Effector memory CD8-positive, alpha-beta T cell (primary cell): ENCODE measurements at regions not wholly inside any gene's neighbourhood (a gene's known extent, or its start where the extent isn't known, plus 50 kb on each side); places are given as distances from the start of the nearest gene placed in this dataset.

Source experiments
- ATAC-seq: fragments of 150-1000 bp; cut with Tn5 transposase; replicated peaks from 2 replicates; pipeline ENCODE4 v1.10.0; 2021; ENCODE audit warnings: mild to moderate bottlenecking, moderate library complexity
- DNase-seq, 3 experiments: peaks; one replicate each; pipeline ENCODE4 v3.0.0; 2021
- H3K27ac Mint-ChIP-seq, 2 donors: one replicate each; pipeline ENCODE4 v1.8.0; 2022; ENCODE audit warnings: mild to moderate bottlenecking in 2 of 2, mixed read lengths in 2 of 2, moderate library complexity in 2 of 2
- H3K27me3 Mint-ChIP-seq, 2 donors: one replicate each; pipeline ENCODE4 v1.8.0; 2022; ENCODE audit warnings: mixed read lengths in 2 of 2
- H3K36me3 Mint-ChIP-seq: one replicate; pipeline ENCODE4 v1.8.0; 2022; ENCODE audit warnings: mild to moderate bottlenecking, moderate library complexity, mixed read lengths; ENCODE audit not compliant: insufficient read depth
- H3K4me1 Mint-ChIP-seq, 2 donors: one replicate each; pipeline ENCODE4 v1.8.0; 2022; ENCODE audit warnings: low read depth in 2 of 2, mixed read lengths in 2 of 2
- H3K4me3 Mint-ChIP-seq, 2 donors: one replicate each; pipeline ENCODE4 v1.8.0; 2022; ENCODE audit warnings: mild to moderate bottlenecking in 2 of 2, mixed read lengths in 2 of 2, moderate library complexity in 2 of 2
- H3K9me3 Mint-ChIP-seq, 2 donors: one replicate each; pipeline ENCODE4 v1.8.0; 2022; ENCODE audit warnings: mixed read lengths in 2 of 2

GRCh38 chr6:155678361-155678760 lies 222.7 kb upstream of the NOX3 start:
- DNase-seq, result no peak
- Mint-ChIP-seq H3K36me3 (no peaks in the 10 kb centered on the region), H3K4me3 (no peak overlapping the region), H3K27ac (no peak overlapping the region), H3K9me3 (peaks cover 0 to 3% of the 10 kb centered on the region in 2 donors), H3K4me1 (no peaks in the 10 kb centered on the region), H3K27me3 (no peaks in the 10 kb centered on the region)
- ATAC-seq, result no peak

- no peak for DNase-seq
- Mint-ChIP-seq H3K4me1 (no peaks in the 10 kb centered on the region), H3K27me3 (no peaks in the 10 kb centered on the region), H3K27ac (no peak overlapping the region), H3K9me3 (peaks cover 0 to 3% of the 10 kb centered on the region in 2 donors), H3K36me3 (no peaks in the 10 kb centered on the region), H3K4me3 (no peak overlapping the region)
- no peak for ATAC-seq
Observed at GRCh38 chr6:155676346-155676745, 220.7 kb upstream of the NOX3 start.

DNA sequence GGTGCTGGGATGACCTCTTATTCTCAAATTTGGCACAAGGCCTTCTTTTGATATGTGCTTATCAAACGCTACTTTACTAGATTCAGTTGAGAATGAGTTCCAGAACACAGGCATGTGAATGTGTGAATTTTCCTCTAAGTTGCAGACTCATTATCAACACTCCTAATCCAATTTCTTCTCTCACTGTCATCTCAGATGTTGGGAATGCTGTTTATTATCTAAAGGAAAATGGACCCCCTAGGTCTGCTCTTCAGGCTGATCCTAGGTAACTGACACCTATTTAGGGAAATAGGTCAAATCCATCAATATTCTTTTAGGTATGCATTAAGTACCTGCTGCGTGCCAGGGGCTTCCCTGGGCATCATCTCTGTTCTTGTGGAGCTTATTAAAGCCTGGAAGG lies 215.0 kb upstream of the NOX3 start:
- H3K9me3 Mint-ChIP-seq, result peaks cover 4 to 7% of the 10 kb centered on the region in 2 donors
- ATAC-seq (no peak), DNase-seq (no peak)
- peaks cover 5 to 9% of the 10 kb centered on the region in 2 donors for H3K27me3 Mint-ChIP-seq
- no peak overlapping the region for H3K27ac Mint-ChIP-seq
- no peaks in the 10 kb centered on the region for H3K4me1 Mint-ChIP-seq
- no peak overlapping the region for H3K4me3 Mint-ChIP-seq
- H3K36me3 Mint-ChIP-seq, result no peaks in the 10 kb centered on the region

- no peak for ATAC-seq
- Mint-ChIP-seq H3K36me3 (peaks cover 2% of the 10 kb centered on the region), H3K27me3 (no peaks in the 10 kb centered on the region), H3K9me3 (peaks cover 5 to 7% of the 10 kb centered on the region in 2 donors), H3K4me3 (no peak overlapping the region), H3K27ac (no peak overlapping the region), H3K4me1 (no peaks in the 10 kb centered on the region)
- DNase-seq, result no peak
Observed at GRCh38 chr6:155660251-155660977, 204.8 kb upstream of the NOX3 start.

DNA sequence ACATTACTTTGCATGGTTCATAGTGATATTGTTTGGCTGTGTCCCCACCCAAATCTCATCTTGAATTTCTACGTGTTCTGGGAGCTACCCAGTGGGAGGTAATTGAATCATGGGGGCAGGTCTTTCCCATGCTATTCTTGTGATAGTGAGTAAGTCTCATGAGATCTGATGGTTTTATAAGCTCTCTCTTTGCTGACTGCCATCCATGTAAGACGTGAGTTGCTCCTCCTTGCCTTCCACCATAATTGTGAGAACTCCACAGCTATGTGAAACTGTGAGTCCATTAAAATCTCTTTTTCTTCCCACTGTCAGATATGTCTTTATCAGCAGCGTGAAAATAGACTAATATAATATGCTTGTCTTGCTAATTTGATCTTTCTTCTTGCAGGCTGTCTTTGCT lies 200.4 kb upstream of the NOX3 start:
- H3K4me1 Mint-ChIP-seq, result no peaks in the 10 kb centered on the region
- H3K27me3 Mint-ChIP-seq, result no peaks in the 10 kb centered on the region
- H3K9me3 Mint-ChIP-seq, result peaks cover 5 to 7% of the 10 kb centered on the region in 2 donors
- no peaks in the 10 kb centered on the region for H3K36me3 Mint-ChIP-seq
- ATAC-seq (no peak), DNase-seq (no peak)
- no peak overlapping the region for H3K27ac Mint-ChIP-seq
- no peak overlapping the region for H3K4me3 Mint-ChIP-seq

- no peak for ATAC-seq
- no peak overlapping the region for H3K4me3 Mint-ChIP-seq
- no peaks in the 10 kb centered on the region for H3K4me1 Mint-ChIP-seq
- no peak overlapping the region for H3K27ac Mint-ChIP-seq
- no peaks in the 10 kb centered on the region for H3K36me3 Mint-ChIP-seq
- no peaks in the 10 kb centered on the region for H3K27me3 Mint-ChIP-seq
- DNase-seq, result no peak
- H3K9me3 Mint-ChIP-seq, result peaks cover 5 to 7% of the 10 kb centered on the region in 2 donors
Observed at GRCh38 chr6:155654474-155654873, 198.8 kb upstream of the NOX3 start.

DNA sequence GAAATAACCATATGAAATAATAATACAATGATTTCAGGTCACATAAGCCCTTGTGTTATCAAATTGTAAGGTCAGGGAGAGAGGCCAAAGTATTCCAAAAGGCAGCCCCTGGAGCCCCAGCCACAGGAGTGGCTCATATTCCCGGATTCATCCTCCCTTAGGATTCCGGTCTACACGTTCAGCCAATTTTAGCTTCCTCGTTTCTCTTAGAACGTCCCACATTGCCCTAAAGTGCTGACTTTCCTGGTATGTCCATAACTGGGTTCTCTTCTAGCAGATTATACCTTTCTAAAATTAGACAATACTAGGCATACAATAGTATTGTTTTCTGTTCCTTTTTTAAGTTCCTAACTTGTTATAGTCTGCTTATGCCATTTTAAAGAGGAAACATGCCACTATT lies 192.7 kb upstream of the NOX3 start:
- H3K9me3 Mint-ChIP-seq, result peaks cover 0 to 1% of the 10 kb centered on the region in 2 donors
- H3K36me3 Mint-ChIP-seq, result no peaks in the 10 kb centered on the region
- ATAC-seq (no peak), DNase-seq (no peak)
- H3K4me1 Mint-ChIP-seq, result peaks cover 0 to 2% of the 10 kb centered on the region in 2 donors
- H3K27ac Mint-ChIP-seq, result no peak overlapping the region
- H3K27me3 Mint-ChIP-seq, result no peaks in the 10 kb centered on the region
- no peak overlapping the region for H3K4me3 Mint-ChIP-seq

- Mint-ChIP-seq H3K4me1 (peaks cover 0 to 2% of the 10 kb centered on the region in 2 donors), H3K27me3 (no peaks in the 10 kb centered on the region), H3K4me3 (no peak overlapping the region), H3K36me3 (no peaks in the 10 kb centered on the region), H3K27ac (no peak overlapping the region), H3K9me3 (peaks cover 1 to 3% of the 10 kb centered on the region in 2 donors)
- no peak for DNase-seq
- no peak for ATAC-seq
Observed at GRCh38 chr6:155647354-155647753, 191.7 kb upstream of the NOX3 start.

DNA sequence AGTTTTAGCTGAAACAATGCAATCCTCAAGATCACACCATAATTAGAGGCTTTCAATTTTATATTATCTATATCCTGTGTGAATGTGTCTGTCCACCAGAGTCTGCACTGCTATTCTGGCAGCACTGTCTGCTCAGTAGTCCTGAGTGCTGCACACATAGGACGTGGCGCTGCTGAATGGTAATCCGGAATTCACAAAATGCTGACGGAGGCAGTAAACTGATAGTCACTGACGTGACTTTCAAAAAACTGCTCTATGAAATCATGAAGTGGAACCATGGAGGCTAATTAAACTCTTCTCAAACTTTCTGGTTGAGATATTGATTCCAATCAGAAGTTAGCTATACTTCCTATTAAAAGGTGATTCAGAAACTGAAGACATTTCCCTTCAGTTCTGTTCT lies 190.8 kb upstream of the NOX3 start:
- DNase-seq (no peak), ATAC-seq (no peak)
- Mint-ChIP-seq H3K27me3 (no peaks in the 10 kb centered on the region), H3K36me3 (no peaks in the 10 kb centered on the region), H3K4me1 (peaks cover 0 to 2% of the 10 kb centered on the region in 2 donors), H3K4me3 (no peak overlapping the region), H3K27ac (no peak overlapping the region), H3K9me3 (peaks cover 1 to 8% of the 10 kb centered on the region in 2 donors)

DNA sequence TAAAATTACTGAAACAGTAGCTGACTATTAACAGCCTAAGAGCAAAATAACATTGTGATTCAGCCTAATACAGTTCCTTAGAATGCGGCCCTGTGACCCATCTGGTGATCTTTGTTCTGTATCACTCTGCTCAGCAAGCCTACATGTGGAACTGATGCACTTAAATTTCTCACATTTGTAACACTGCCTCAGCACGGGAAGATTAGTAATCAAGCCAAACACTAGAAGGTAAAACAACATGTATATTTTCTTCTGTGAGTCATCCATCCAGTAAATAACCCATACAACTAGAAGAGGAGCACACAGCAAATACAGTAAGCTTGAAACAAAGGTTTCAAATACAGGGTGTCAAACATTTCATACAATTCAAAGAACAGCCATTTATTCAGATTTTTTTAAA lies 189.7 kb upstream of the NOX3 start:
- Mint-ChIP-seq H3K4me1 (peaks cover 0 to 2% of the 10 kb centered on the region in 2 donors), H3K4me3 (no peak overlapping the region), H3K27ac (no peak overlapping the region), H3K27me3 (no peaks in the 10 kb centered on the region), H3K36me3 (no peaks in the 10 kb centered on the region), H3K9me3 (peaks cover 1 to 13% of the 10 kb centered on the region in 2 donors)
- ATAC-seq (no peak), DNase-seq (no peak)

DNA sequence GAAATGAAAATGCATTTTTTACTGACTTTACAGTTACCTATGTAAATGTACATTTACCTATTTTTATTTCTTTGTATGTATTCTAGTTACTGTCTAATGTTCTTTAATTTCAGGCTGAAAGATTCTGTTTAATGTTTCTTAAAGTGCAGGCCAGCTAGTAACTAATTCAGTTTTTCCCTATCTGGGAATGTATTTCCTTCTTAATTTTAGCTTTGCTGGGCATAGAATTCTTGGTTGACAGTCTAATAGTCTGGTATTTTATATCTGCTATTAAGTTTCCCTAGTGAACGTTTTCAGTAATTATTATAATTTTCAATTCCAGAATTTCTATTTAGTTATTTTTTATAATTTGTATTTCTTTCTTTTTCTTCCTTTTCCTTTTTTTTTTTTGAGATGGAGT lies 186.0 kb upstream of the NOX3 start:
- Mint-ChIP-seq H3K36me3 (no peaks in the 10 kb centered on the region), H3K9me3 (peaks cover 1 to 13% of the 10 kb centered on the region in 2 donors), H3K4me1 (no peaks in the 10 kb centered on the region), H3K27ac (no peak overlapping the region), H3K27me3 (no peaks in the 10 kb centered on the region), H3K4me3 (no peak overlapping the region)
- DNase-seq, result no peak
- no peak for ATAC-seq

GRCh38 chr6:155638200-155638599 lies 182.6 kb upstream of the NOX3 start:
- peaks cover 2 to 13% of the 10 kb centered on the region in 2 donors for H3K9me3 Mint-ChIP-seq
- H3K27me3 Mint-ChIP-seq, result peaks cover 0 to 9% of the 10 kb centered on the region in 2 donors
- H3K36me3 Mint-ChIP-seq, result no peaks in the 10 kb centered on the region
- H3K4me3 Mint-ChIP-seq, result no peak overlapping the region
- ATAC-seq (no peak), DNase-seq (no peak)
- no peaks in the 10 kb centered on the region for H3K4me1 Mint-ChIP-seq
- H3K27ac Mint-ChIP-seq, result no peak overlapping the region

GRCh38 chr6:155635416-155635815 lies 179.8 kb upstream of the NOX3 start:
- Mint-ChIP-seq H3K27ac (no peak overlapping the region), H3K4me1 (no peaks in the 10 kb centered on the region), H3K36me3 (no peaks in the 10 kb centered on the region), H3K9me3 (peaks cover 0 to 4% of the 10 kb centered on the region in 2 donors), H3K4me3 (no peak overlapping the region), H3K27me3 (peaks cover 0 to 9% of the 10 kb centered on the region in 2 donors)
- DNase-seq (no peak), ATAC-seq (no peak)

DNA sequence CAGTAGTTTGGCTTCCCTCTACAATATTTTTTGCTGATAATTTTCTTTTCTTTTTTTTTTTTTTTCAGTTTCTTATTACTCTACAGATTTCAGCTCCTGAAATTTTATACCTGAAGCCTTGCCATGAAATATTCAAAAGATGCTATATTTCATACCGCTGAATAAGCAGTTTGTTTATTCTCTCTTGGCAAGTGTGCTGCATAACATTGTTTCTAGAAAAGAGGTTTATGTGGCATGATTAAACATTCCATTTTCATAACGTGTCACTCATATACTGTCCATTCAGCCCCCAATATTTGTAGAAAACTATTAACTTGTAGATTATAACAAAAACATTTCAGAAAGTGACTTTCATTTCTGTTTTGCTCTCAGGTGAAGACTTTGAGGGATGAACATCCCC lies 174.4 kb upstream of the NOX3 start:
- no peak overlapping the region for H3K27ac Mint-ChIP-seq
- H3K4me3 Mint-ChIP-seq, result no peak overlapping the region
- H3K27me3 Mint-ChIP-seq, result no peaks in the 10 kb centered on the region
- ATAC-seq (no peak), DNase-seq (no peak)
- H3K36me3 Mint-ChIP-seq, result no peaks in the 10 kb centered on the region
- H3K9me3 Mint-ChIP-seq, result peaks cover 0 to 7% of the 10 kb centered on the region in 2 donors
- no peaks in the 10 kb centered on the region for H3K4me1 Mint-ChIP-seq
